HepG2 (cell line): ENCODE measurements at regions not wholly inside any gene's neighbourhood (a gene's known extent, or its start where the extent isn't known, plus 50 kb on each side); places are given as distances from the start of the nearest gene placed in this dataset.

Experiments
- ATAC-seq: fragments of 200-7000 bp; cut with Tn5 transposase; 3 replicates; pipeline ENCODE4 v1.9.1; 2020; ENCODE audit warnings: mild to moderate bottlenecking, moderate library complexity
- BruUV-seq: library from RNA; stranded (reverse); fragments of 400-500 nt; replicated peaks from 2 replicates; lab custom pipeline; 2021; lab: Mats Ljungman, UMichigan
- CTCF ChIA-PET: fragments of 300-600 bp; formaldehyde crosslinking; extraction: SDS; loops from one replicate; lab custom pipeline; 2021; ENCODE audit warnings: low total read pairs, inconsistent platforms, low intra/inter-chr PET ratio; lab: Yijun Ruan, JAX
- POLR2A ChIA-PET: fragments of 350-600 bp; sonication (Branson Sonifier 250); formaldehyde crosslinking; loops from one replicate; lab custom pipeline; 2020; ENCODE audit warnings: antibody characterized with exemption, inconsistent platforms; lab: Yijun Ruan, JAX
- DNase-seq: peaks from one replicate; pipeline ENCODE4 v3.0.0-alpha.2; 2015; ENCODE audit warnings: low spot score
- FAIRE-seq: peaks from 3 replicates; lab custom pipeline; 2011; peaks lifted over from hg19 to GRCh38; lab: Jason Lieb, UNC
- H2AFZ ChIP-seq: one replicate; pipeline ENCODE4 v1.6.1; 2011; ENCODE audit warnings: low read length, inconsistent platforms
- H3K27ac ChIP-seq: fragments of 300-600 bp; 3 replicates; pipeline ENCODE4 v1.8.0; 2011; ENCODE audit warnings: mixed run types, mild to moderate bottlenecking, mixed read lengths, low read length, inconsistent platforms; ENCODE audit not compliant: insufficient read depth; ENCODE audit errors: extremely low read length
- H3K27me3 ChIP-seq, 2 experiments: fragments of 200-600 bp in 1 of 2; 2 replicates in 1 of 2; 3 replicates in 1 of 2; pipeline versions ENCODE4 v1.6.0 to v1.8.0; 2011; ENCODE audit warnings: low read length in 2 of 2, mild to moderate bottlenecking in 2 of 2, moderate library complexity in 2 of 2, inconsistent platforms in 1 of 2; ENCODE audit not compliant: insufficient read depth in 2 of 2, control insufficient read depth in 1 of 2
- H3K36me3 ChIP-seq, 2 experiments: fragments of 200-600 bp in 1 of 2; replicated peaks in 1 of 2; 2 replicates in 1 of 2; 3 replicates in 1 of 2; pipeline versions ENCODE4 v1.5.1 to v1.8.0; 2011; ENCODE audit warnings: low read length in 2 of 2, inconsistent platforms in 1 of 2; ENCODE audit not compliant: insufficient read depth in 2 of 2, control insufficient read depth in 1 of 2
- H3K4me1 ChIP-seq: 2 replicates; pipeline ENCODE4 v1.5.1; 2012; ENCODE audit warnings: low read length, inconsistent platforms; ENCODE audit not compliant: insufficient read depth
- H3K4me2 ChIP-seq: 2 replicates; pipeline ENCODE4 v1.6.0; 2011; ENCODE audit warnings: low read depth, low read length, inconsistent platforms
- H3K4me3 ChIP-seq, 3 experiments: fragments of 200-600 bp in 1 of 3; sonication (generic), shearing (Covaris generic) in 1 of 3; replicated peaks in 1 of 3; 2 replicates each; pipeline ENCODE4 v1.5.1; 2011 to 2016; ENCODE audit warnings: low read length in 3 of 3, inconsistent platforms in 2 of 3, low read depth in 2 of 3, mild to moderate bottlenecking in 2 of 3, control low read depth in 1 of 3, mixed read lengths in 1 of 3; ENCODE audit not compliant: insufficient read depth in 1 of 3
- H3K79me2 ChIP-seq: one replicate; pipeline ENCODE4 v1.6.1; 2011; ENCODE audit warnings: low read length, inconsistent platforms; ENCODE audit not compliant: insufficient read depth
- H3K9ac ChIP-seq: 2 replicates; pipeline ENCODE4 v1.6.0; 2011; ENCODE audit warnings: mild to moderate bottlenecking, low read depth, low read length, inconsistent platforms; ENCODE audit not compliant: insufficient read depth
- H3K9me3 ChIP-seq: 2 replicates; pipeline ENCODE4 v1.5.1; 2012; ENCODE audit warnings: mild to moderate bottlenecking, low read length
- H4K20me1 ChIP-seq: 2 replicates; pipeline ENCODE4 v1.6.0; 2011; ENCODE audit warnings: inconsistent platforms, mild to moderate bottlenecking, low read length, moderate library complexity; ENCODE audit not compliant: insufficient read depth
- CENPX ChIP-seq: sonication (generic); formaldehyde crosslinking; IDR thresholded peaks from 2 replicates; pipeline ENCODE4 v1.9.0; 2021; ENCODE audit warnings: mild to moderate bottlenecking, missing genetic modification reagents, moderate library complexity
- GMEB1 ChIP-seq: sonication (generic); formaldehyde crosslinking; IDR thresholded peaks from 2 replicates; pipeline ENCODE4 v1.5.1; 2020; ENCODE audit warnings: missing genetic modification reagents, mild to moderate bottlenecking, borderline replicate concordance
- RELA ChIP-seq: sonication (generic); formaldehyde crosslinking; IDR thresholded peaks from 2 replicates; pipeline ENCODE4 v1.4.0; 2020; ENCODE audit warnings: missing genetic modification reagents
- SMAD1 ChIP-seq: sonication (generic); formaldehyde crosslinking; IDR thresholded peaks from 2 replicates; pipeline ENCODE4 v1.4.0; 2020; ENCODE audit warnings: missing genetic modification reagents, low read depth, mild to moderate bottlenecking, borderline replicate concordance
- SMARCC2 ChIP-seq: fragments of 450-650 bp; IDR thresholded peaks from 2 replicates; pipeline ENCODE4 v1.6.1; 2017; ENCODE audit warnings: antibody characterized with exemption, mild to moderate bottlenecking
- ZBTB33 ChIP-seq: sonication (generic); formaldehyde crosslinking; IDR thresholded peaks from 2 replicates; pipeline ENCODE4 v1.4.0; 2020; ENCODE audit warnings: missing genetic modification reagents
- ZNF17 ChIP-seq: sonication (generic); formaldehyde crosslinking; IDR thresholded peaks from 2 replicates; pipeline ENCODE4 v1.5.0; 2020; ENCODE audit warnings: mild to moderate bottlenecking, missing genetic modification reagents
- ZNF34 ChIP-seq: sonication (generic); formaldehyde crosslinking; IDR thresholded peaks from 2 replicates; pipeline ENCODE4 v1.4.0; 2020; ENCODE audit warnings: mild to moderate bottlenecking, missing genetic modification reagents, borderline replicate concordance
- WGBS: methylation state at CpG from one replicate; pipeline ENCODE4 v1.1.6; 2017; ENCODE audit warnings: low lambda C conversion rate; 5-methylcytosine and 5-hydroxymethylcytosine counted together
- in situ Hi-C: cut with HindIII; loops from 2 replicates; pipeline ENCODE4 v1.10.0; 2017; ENCODE audit warnings: low pct_unique_long_range_greater_than_20kb; ENCODE audit not compliant: extremely low pct_ligation_motif_present
- intact Hi-C: fragments of 100-400 bp; cut with micrococcal nuclease; formaldehyde crosslinking; loops from one replicate; pipeline ENCODE4 v1.10.0; 2022; ENCODE audit not compliant: unreplicated experiment

GRCh38 chr7:84668116-84668515 is 473.5 kb upstream of the SEMA3A start (continued):
- TF ChIP-seq GMEB1 (CRISPR knock-in tag) (no peak), SMARCC2 (no peak), ZBTB33 (no peak), SMAD1 (CRISPR knock-in tag) (no peak), CENPX (CRISPR knock-in tag) (no peak), ZNF17 (CRISPR knock-in tag) (no peak), ZNF34 (no peak)

GRCh38 chr7:84666651-84667050 is 472.1 kb upstream of the SEMA3A start:
- TF ChIP-seq RELA (CRISPR knock-in tag): no peak
- TF ChIP-seq, all 625 proteins: peak for 0
- POLR2A ChIA-PET: no interaction called here
- 0% methylated on average over 2 of the region's 2 CpGs for WGBS
- no peaks in the 10 kb centered on the region for H3K79me2 ChIP-seq
- no peaks in the 10 kb centered on the region for H3K9me3 ChIP-seq
- no peaks in the 10 kb centered on the region for H4K20me1 ChIP-seq
- no TSS peak for BruUV-seq
- in situ Hi-C loops: no loop called here
- no peaks in the 10 kb centered on the region for H3K36me3 ChIP-seq
- ATAC-seq (no peak), DNase-seq (no peak), FAIRE-seq (no peak)
- no peak overlapping the region for H3K4me3 ChIP-seq
- H3K4me2 ChIP-seq: no peak overlapping the region
- intact Hi-C loops: no loop called here
- H2AFZ ChIP-seq: no peak overlapping the region
- no peak overlapping the region for H3K9ac ChIP-seq
- no peaks in the 10 kb centered on the region for H3K4me1 ChIP-seq
- no peak overlapping the region for H3K27ac ChIP-seq
- H3K27me3 ChIP-seq: no peaks in the 10 kb centered on the region
- CTCF ChIA-PET: no interaction called here
